Heart left ventricle (tissue), 16 donors: ENCODE measurements at regions not wholly inside any gene's neighbourhood (a gene's known extent, or its start where the extent isn't known, plus 50 kb on each side); places are given as distances from the start of the nearest gene placed in this dataset.

ENCODE experiments used
- ATAC-seq, 4 donors: fragments of 200-7000 bp; cut with Tn5 transposase; one replicate each; pipeline ENCODE4 v1.9.1; 2020 to 2022; ENCODE audit warnings: moderate library complexity in 4 of 4, mild to moderate bottlenecking in 3 of 4, moderate number of reproducible peaks in 1 of 4
- DNase-seq, 5 donors: peaks; one replicate each; pipeline ENCODE4 v3.0.0-alpha.2; 2020
- H3K27ac ChIP-seq, 12 donors: fragments of 200-600 bp; sonication (generic) in 4 of 12; one replicate each; pipeline versions ENCODE4 v1.5.0 to v1.8.0; 2016 to 2022; ENCODE audit warnings: mild to moderate bottlenecking in 2 of 12
- H3K27me3 ChIP-seq, 9 donors: fragments of 200-600 bp; sonication (generic) in 2 of 9; one replicate each; pipeline versions ENCODE4 v1.5.1 to v1.8.0; 2016 to 2022; ENCODE audit warnings: mild to moderate bottlenecking in 3 of 9
- H3K36me3 ChIP-seq, 9 donors: fragments of 200-600 bp; sonication (generic) in 2 of 9; one replicate each; pipeline versions ENCODE4 v1.5.0 to v1.8.0; 2018 to 2022; ENCODE audit warnings: mild to moderate bottlenecking in 2 of 9
- H3K4me1 ChIP-seq, 12 donors: fragments of 200-600 bp; sonication (generic) in 4 of 12; one replicate each; pipeline versions ENCODE4 v1.5.0 to v1.8.0; 2016 to 2022; ENCODE audit warnings: mild to moderate bottlenecking in 3 of 12
- H3K4me3 ChIP-seq, 12 donors: fragments of 200-600 bp; sonication (generic) in 4 of 12; one replicate each; pipeline versions ENCODE4 v1.5.0 to v1.8.0; 2017 to 2022; ENCODE audit warnings: mild to moderate bottlenecking in 9 of 12, moderate library complexity in 4 of 12
- H3K9me3 ChIP-seq, 12 donors: fragments of 200-600 bp; sonication (generic) in 4 of 12; one replicate each; pipeline versions ENCODE4 v1.5.0 to v1.8.0; 2016 to 2022; ENCODE audit warnings: mild to moderate bottlenecking in 1 of 12
- POLR2A ChIP-seq, 2 donors: fragments of 450-650 bp; IDR thresholded peaks; one replicate each; pipeline ENCODE4 v1.6.1; 2017; ENCODE audit warnings: antibody characterized with exemption in 2 of 2, mild to moderate bottlenecking in 2 of 2, moderate library complexity in 2 of 2
- WGBS, 4 donors: extraction: QIAGEN DNeasy Blood & Tissue Kit in 2 of 4; methylation state at CpG; one replicate each; pipeline versions ENCODE4 v1.1.5 to v1.1.7; 2013 to 2018; 5-methylcytosine and 5-hydroxymethylcytosine counted together
- intact Hi-C, 10 donors: fragments of 100-400 bp; cut with DNase I; formaldehyde crosslinking; loops; one replicate each; pipeline versions ENCODE4 v1.11.1 to v1.14.2; 2022
- TF ChIP-seq, protein P1 (sequence below), 12 donors: fragments of 200-600 bp; sonication (generic) in 4 of 12; IDR thresholded peaks; one replicate each; pipeline versions ENCODE4 v1.5.0 to v1.8.0; 2018 to 2022; ENCODE audit warnings: antibody characterized with exemption in 12 of 12, mild to moderate bottlenecking in 5 of 12
- donor health status: ischemic (EF 13 %, LVEDD 7.1; RV severe dilation, severe dysfunction).
- donor health status: healthy with polysubstance abuse.
- donor health status: DM: no; HTN: yes; CAD: no.
- donor health status: DM: no; HTN: no; CAD: no.
- donor health status: ischemic (EF 25% LVEDD 6.9; RV normal size, moderate dysfunction).
- donor health status: ischemic (EF 25% LVEDD 5.7; RV mildly dilated, moderate dysfunction).
- donor health status: healthy.
- donor health status: DM: yes; HTN: yes; CAD: no.
- donor health status: ischemic (EF 35%, LVEDD 5.7; RV mildly dilated, moderate dysfunction).
- donor health status: nonischemic (EF 11% LVEDD 7.7; RV severe dilation, severe dysfunction).
- donor health status: DM: yes; HTN: yes; CAD: no.
- donor health status: PGD.
- donor health status: ischemic (EF 29% LVEDD 5.4; RV normal size, mild dysfunction).
- donor health status: nonischemic (EF 23%, LVEDD 6.1; RV moderate dilation, normal function).

DNA sequence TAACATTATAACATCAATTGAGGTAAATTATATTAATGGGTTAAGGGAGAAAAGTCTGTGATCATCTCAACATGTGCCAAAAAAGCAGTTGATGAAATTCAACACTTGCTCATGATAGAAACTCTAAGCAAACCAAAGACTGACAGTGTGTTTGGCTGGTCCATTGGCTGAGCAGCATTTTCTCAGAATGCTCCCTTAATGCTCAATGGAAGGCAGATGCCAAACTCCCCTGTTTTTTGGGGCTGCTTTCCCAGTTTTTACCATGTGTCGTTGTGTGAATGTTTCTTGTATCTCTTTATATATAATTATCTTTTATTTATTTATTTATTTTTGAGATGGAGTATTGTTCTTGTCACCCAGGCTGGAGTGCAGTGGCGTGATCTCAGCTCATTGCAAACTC lies 114.7 kb downstream of the SEC23IP start:
- WGBS, 4 donors, result 61 to 82% (median 68%) methylated on average over 2 of the region's 2 CpGs
- no peak overlapping the region for H3K4me3 ChIP-seq
- intact Hi-C loops, result no loop called here
- no peak for TF ChIP-seq POLR2A (IDR thresholded peaks at IDR 0.05)
- TF ChIP-seq, protein P1, sequence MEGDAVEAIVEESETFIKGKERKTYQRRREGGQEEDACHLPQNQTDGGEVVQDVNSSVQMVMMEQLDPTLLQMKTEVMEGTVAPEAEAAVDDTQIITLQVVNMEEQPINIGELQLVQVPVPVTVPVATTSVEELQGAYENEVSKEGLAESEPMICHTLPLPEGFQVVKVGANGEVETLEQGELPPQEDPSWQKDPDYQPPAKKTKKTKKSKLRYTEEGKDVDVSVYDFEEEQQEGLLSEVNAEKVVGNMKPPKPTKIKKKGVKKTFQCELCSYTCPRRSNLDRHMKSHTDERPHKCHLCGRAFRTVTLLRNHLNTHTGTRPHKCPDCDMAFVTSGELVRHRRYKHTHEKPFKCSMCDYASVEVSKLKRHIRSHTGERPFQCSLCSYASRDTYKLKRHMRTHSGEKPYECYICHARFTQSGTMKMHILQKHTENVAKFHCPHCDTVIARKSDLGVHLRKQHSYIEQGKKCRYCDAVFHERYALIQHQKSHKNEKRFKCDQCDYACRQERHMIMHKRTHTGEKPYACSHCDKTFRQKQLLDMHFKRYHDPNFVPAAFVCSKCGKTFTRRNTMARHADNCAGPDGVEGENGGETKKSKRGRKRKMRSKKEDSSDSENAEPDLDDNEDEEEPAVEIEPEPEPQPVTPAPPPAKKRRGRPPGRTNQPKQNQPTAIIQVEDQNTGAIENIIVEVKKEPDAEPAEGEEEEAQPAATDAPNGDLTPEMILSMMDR (IDR thresholded peaks at IDR 0.05), result no peak
- H3K27me3 ChIP-seq, result peaks cover 0 to 49% (median 11%) of the 10 kb centered on the region in 9 donors
- ATAC-seq (no peak), DNase-seq (no peak)
- H3K27ac ChIP-seq, result no peak overlapping the region
- H3K36me3 ChIP-seq, result no peaks in the 10 kb centered on the region
- no peaks in the 10 kb centered on the region for H3K9me3 ChIP-seq
- H3K4me1 ChIP-seq, result no peaks in the 10 kb centered on the region

DNA sequence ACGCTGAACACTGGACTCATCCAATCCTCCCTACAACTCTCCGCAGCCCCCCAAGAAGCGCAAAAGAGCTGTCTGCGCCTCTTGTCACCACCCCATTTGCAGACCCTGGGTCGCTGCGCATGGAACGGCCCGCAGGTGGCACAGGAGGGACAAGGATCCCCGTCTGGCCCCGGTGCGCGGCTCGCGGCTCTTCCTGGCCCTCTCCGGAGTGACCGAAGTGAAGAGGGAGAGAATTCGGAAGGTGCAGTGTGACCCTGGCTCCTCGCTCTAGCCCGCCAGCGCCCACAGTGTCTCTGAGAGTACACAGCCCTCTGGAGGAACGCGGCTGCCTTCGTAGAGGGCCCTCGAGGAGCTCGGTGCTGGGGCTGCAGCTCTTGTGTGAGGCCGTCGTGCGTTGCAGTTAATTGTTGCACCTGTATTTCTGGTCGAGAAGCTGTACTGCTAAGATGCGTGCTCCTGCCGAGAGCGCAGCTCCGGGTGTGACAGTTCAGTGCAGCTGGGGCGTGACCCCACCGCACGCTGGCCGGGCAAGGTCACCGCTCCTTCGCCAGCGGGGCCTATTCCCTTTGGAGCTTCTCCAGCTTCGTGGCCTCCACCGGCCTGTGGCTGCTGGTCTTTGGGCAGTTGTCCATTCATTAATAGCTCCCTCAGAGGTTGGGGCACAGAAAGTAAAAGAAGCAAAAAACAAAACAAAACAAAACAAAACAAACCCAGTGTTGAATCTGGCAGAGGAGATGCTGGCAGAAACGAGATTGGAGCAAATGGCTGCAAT lies 119.0 kb downstream of the SEC23IP start:
- no peak for TF ChIP-seq POLR2A (IDR thresholded peaks at IDR 0.05)
- TF ChIP-seq, protein P1 (IDR thresholded peaks at IDR 0.05), result no peak
- intact Hi-C loops, result no loop called here
- H3K4me1 ChIP-seq, result no peaks in the 10 kb centered on the region
- WGBS, 4 donors, result 35 to 57% (median 38%) methylated on average over 42 to 43 of the region's 43 CpGs
- no peaks in the 10 kb centered on the region for H3K36me3 ChIP-seq
- peaks cover 0 to 41% (median 17%) of the 10 kb centered on the region in 9 donors for H3K27me3 ChIP-seq
- DNase-seq, result no peak
- H3K27ac ChIP-seq, result no peak overlapping the region
- ATAC-seq, result no peak
- no peak overlapping the region for H3K4me3 ChIP-seq
- no peaks in the 10 kb centered on the region for H3K9me3 ChIP-seq

DNA sequence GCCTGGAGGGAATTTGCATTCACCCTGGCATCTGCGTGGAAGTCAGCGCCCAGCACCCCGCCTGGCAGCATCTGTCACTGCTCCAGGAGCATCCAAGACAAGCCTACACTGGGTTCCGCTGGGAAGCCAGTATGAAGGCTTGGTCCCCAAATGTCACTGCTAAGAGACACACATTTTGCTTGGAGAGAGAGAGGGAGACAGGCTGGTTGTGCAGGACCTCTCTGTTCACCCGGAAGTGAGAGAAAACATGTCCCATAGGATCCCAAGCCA lies 119.5 kb downstream of the SEC23IP start:
- no peak for ATAC-seq
- Histone ChIP-seq H3K4me3 (no peak overlapping the region), H3K36me3 (no peaks in the 10 kb centered on the region), H3K27ac (no peak overlapping the region), H3K27me3 (peaks cover 0 to 41% (median 17%) of the 10 kb centered on the region in 9 donors), H3K9me3 (no peaks in the 10 kb centered on the region), H3K4me1 (no peaks in the 10 kb centered on the region)
- WGBS, 4 donors, result 74 to 86% (median 82%) methylated on average over 5 of the region's 5 CpGs
- intact Hi-C loops, result no loop called here
- TF ChIP-seq POLR2A (IDR thresholded peaks at IDR 0.05), result no peak
- TF ChIP-seq, protein P1 (IDR thresholded peaks at IDR 0.05), result no peak
- no peak for DNase-seq

DNA sequence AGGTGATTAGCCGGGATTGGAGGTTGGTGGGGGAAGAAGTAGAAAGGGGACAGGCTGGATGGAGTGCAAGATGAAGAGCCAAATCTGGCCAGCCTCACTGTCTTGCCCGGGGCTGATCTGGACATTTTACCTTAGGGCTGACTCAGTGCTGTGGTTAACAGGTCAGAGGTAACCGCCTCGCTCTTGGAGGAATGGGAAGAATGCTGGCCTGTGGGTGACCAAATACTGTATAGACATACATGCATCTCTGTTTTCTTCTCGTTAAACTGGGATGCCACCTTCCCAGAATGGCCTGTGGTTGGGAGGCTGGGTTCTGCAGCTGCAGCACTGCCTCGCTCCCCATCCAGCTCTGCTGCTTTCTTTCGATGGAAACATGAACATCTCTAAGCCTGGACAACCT lies 120.0 kb downstream of the SEC23IP start:
- no peak overlapping the region for H3K27ac ChIP-seq
- no peak for TF ChIP-seq POLR2A (IDR thresholded peaks at IDR 0.05)
- TF ChIP-seq, protein P1 (IDR thresholded peaks at IDR 0.05), result no peak
- no peaks in the 10 kb centered on the region for H3K9me3 ChIP-seq
- H3K27me3 ChIP-seq, result peaks cover 0 to 39% (median 17%) of the 10 kb centered on the region in 9 donors
- intact Hi-C loops, result no loop called here
- H3K36me3 ChIP-seq, result no peaks in the 10 kb centered on the region
- H3K4me3 ChIP-seq, result no peak overlapping the region
- no peaks in the 10 kb centered on the region for H3K4me1 ChIP-seq
- ATAC-seq, result no peak
- 78 to 90% (median 81%) methylated on average over 7 of the region's 7 CpGs for WGBS, 4 donors
- DNase-seq, result no peak
